ENCODE measurements at regions not wholly inside any gene's neighbourhood (a gene's known extent, or its start where the extent isn't known, plus 50 kb on each side); places are given as distances from the start of the nearest gene placed in this dataset.

- no peak for DNase-seq
- Histone ChIP-seq H4K8ac (replicated peaks; ENCODE audit: insufficient read length, low read depth, low read length) (no peak overlapping the region), H2BK120ac (ENCODE audit: low read depth, low read length, poor library complexity, severe bottlenecking) (no peak overlapping the region), H2BK12ac (ENCODE audit: insufficient read length, low read depth, low read length) (no peak overlapping the region), H3K4me1 (ENCODE audit: insufficient read depth, low read length) (no peaks in the 10 kb centered on the region; the same call in 1 of the 2 replicates), H3K79me1 (ENCODE audit: insufficient read depth, low read depth, low read length, poor library complexity, severe bottlenecking) (no peaks in the 10 kb centered on the region), H3K4me2 (ENCODE audit: insufficient read depth, insufficient read length, low read length) (no peak overlapping the region), H2BK15ac (ENCODE audit: low read depth, low read length) (no peak overlapping the region), H3K56ac (ENCODE audit: insufficient read length, low read depth, low read length) (no peak overlapping the region), H3K23me2 (ENCODE audit: insufficient read length, low read depth, low read length, poor library complexity, severe bottlenecking) (no peaks in the 10 kb centered on the region), H2AFZ (ENCODE audit: low read length) (no peak overlapping the region), H3K9ac (ENCODE audit: extremely low read depth, insufficient read length, low read length) (no peak overlapping the region), H4K5ac (ENCODE audit: insufficient read length, low read depth, low read length) (no peak overlapping the region), H2AK5ac (ENCODE audit: insufficient read length, low read length) (no peak overlapping the region), H3K79me2 (ENCODE audit: insufficient read depth, low read length) (no peaks in the 10 kb centered on the region), H2BK5ac (ENCODE audit: insufficient read length, low read length) (no peak overlapping the region), H3K23ac (ENCODE audit: insufficient read length, low read depth, low read length) (no peak overlapping the region), H2BK20ac (ENCODE audit: low read depth, low read length, poor library complexity, severe bottlenecking) (no peak overlapping the region), H3K27ac (ENCODE audit: insufficient read length, low read depth, low read length) (no peak overlapping the region), H3K4ac (ENCODE audit: low read depth, low read length) (no peak overlapping the region), H3K27me3 (ENCODE audit: insufficient read depth, low read length) (no peaks in the 10 kb centered on the region), H3K9me3 (ENCODE audit: control insufficient read depth, low read depth, low read length) (peaks cover 11% of the 10 kb centered on the region), H3K14ac (ENCODE audit: insufficient read depth, low read length) (no peak overlapping the region), H4K20me1 (ENCODE audit: control insufficient read depth, insufficient read depth, insufficient read length) (no peaks in the 10 kb centered on the region), H3K18ac (ENCODE audit: insufficient read length, low read depth, low read length) (no peak overlapping the region), H3T11ph (ENCODE audit: low read length) (no peak overlapping the region), H4K91ac (ENCODE audit: insufficient read length, low read depth, low read length) (no peak overlapping the region)
- Mint-ChIP-seq H3K27ac (no peak overlapping the region), H3K4me1 (peaks cover 4 to 6% of the 10 kb centered on the region in 2 experiments), H3K36me3 (ENCODE audit: insufficient read depth in 1 of 3, low read depth in 3 of 3) (peaks cover 10 to 21% (median 19%) of the 10 kb centered on the region in 3 experiments), H3K27me3 (ENCODE audit: low read depth) (peaks cover 7% of the 10 kb centered on the region), H3K9me3 (peaks cover 71 to 89% of the 10 kb centered on the region in 2 experiments), H3K4me3 (no peak overlapping the region)
- TF ChIP-seq CTCF (conservative IDR thresholded peaks at IDR 0.05), result no peak
Observed at GRCh38 chrX:39059866-39060265, 258.6 kb downstream of the MID1IP1 start.

Measured in H9 (cell line).